Globus pallidus (tissue), 1 donor: ENCODE measurements at regions not wholly inside any gene's neighbourhood (a gene's known extent, or its start where the extent isn't known, plus 50 kb on each side); places are given as distances from the start of the nearest gene placed in this dataset.

Source experiments
- DNase-seq: peaks from one replicate; pipeline ENCODE4 v3.0.0-alpha.2; 2015; ENCODE audit warnings: low spot score

DNA sequence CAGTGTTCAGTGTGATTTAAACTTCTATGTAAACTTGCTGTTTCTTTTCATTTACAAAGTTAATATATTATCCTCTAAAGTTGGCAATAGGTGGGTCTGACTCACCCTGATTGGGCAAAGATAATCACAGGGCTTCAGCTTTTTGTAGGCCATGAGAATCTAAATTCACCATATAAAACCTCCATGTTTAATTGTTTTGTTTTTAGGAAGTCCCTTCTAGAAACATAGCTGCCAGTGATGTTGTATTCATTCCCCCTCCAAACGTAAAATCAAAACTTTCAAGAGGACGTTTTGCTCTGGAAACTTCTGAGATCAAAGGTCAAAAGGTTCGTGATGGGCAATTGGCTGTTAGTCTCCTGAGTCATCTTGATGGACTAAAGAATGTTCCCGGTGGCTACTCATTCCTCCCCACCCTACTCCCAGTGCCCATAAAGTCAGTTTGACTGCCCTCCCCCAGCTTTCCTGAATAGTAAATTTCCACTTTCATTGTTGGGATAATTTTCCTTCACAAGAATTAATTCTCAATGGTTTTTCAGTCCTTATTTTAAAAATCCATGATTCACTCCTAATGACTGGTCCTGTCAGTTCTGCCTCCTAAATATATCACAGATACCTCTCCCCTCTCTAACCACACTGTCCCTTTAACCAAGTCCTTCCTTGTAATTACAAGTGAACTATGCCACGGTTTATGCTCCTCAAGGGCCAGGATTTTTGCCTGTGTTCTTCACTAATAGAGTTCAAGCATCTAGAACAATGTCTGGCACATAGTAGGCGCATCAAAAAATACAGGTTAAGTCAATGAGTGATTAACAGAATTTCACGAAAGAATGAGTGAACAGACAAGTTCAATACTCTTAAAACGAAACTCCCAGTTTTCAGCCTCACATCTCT lies 164.4 kb upstream of the VRK2 start:
- DNase-seq, result peak; percentile 62

DNA sequence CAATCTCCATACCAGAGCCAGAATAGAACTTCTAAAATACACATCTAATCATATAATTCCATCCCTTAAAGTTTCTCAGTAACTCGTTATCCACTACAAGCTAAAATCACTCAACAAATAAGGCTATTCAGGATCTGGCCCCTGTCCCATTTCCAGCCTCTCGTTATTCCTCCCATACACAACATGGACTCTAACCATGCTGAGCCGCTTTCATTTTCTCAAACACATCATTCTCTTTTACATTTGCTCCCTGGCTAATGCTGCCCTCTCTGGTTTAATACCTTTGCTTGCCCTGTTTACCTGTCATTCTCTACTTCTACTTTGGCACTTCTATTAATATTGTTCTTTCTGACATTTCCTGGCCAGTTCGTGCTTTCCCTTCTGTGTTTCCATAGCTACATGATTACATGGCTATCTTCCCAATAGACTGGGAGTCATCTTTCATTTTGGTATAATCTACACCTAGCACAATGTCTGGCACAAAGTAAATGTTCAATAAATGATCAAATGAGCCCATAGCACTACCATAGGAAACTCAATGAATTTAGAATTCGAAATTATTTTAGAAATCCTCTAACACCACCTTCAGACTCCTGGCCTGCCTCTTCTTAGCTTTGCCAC lies 163.6 kb upstream of the VRK2 start:
- peak; percentile 73 for DNase-seq

GRCh38 chr2:57884281-57884680 lies 162.3 kb upstream of the VRK2 start:
- no peak for DNase-seq

- no peak for DNase-seq
These were observed 160.9 kb upstream of the VRK2 start for GRCh38 chr2:57885742-57886141.

GRCh38 chr2:57886161-57886786 lies 160.3 kb upstream of the VRK2 start:
- no peak for DNase-seq

GRCh38 chr2:57888463-57888862 lies 158.1 kb upstream of the VRK2 start:
- DNase-seq, result no peak

DNA sequence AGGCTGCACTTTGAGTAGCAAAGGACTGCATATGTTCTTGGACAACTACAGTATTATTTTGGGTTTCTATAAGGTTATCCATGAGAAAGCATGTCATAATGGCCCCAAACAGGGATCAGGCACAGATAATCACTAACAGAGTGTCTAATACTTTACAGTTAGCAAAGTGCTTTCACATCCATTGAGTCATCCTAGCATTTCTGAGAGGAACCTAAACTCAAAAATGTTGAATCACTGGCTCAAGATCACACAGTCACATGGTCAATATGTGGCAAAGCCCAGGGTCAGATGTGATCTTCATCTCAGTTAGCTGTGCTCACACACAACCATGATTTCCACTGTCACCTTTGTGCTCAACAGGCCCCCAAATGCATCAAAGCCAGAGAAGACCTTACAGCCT lies 156.1 kb upstream of the VRK2 start:
- no peak for DNase-seq

GRCh38 chr2:57891086-57891712 lies 155.4 kb upstream of the VRK2 start:
- no peak for DNase-seq

DNA sequence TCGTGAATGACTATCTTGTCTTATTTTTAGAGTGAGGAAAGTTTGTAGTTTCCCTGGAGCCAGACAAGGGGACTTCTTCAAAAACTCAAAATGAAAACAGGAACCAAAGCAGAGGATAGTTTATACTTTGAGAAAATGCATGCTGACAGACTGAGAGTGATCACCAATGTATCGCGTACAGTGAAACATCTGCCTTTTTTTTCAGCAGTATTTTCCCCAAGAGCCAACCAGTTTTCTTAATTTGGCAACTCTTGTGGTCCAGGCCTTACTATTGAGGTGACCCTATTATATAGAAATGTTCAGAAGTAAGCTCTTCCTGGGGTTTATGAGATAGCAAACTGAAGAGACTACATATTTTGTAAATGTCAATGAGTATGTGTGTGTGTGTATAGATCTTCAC lies 153.7 kb upstream of the VRK2 start:
- no peak for DNase-seq

DNA sequence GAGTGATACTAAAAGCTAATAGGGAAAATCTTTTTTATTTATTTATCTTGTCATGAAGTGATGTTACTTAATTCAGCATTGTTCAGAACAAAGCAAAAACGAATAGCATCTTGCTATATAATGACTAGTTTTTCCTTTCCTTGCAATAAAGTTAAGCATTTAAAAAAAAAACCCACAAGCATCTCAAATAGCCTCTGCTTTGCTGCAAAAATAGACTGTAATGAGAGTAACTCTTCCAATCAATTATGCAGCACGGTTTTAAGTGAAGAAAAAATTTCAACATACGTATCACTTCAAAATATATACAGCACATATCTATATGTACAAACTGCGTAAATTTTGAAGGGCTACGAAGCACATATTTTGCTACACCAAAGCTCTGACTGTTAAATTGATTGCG lies 153.3 kb upstream of the VRK2 start:
- no peak for DNase-seq

GRCh38 chr2:57893786-57894185 lies 152.8 kb upstream of the VRK2 start:
- no peak for DNase-seq

DNA sequence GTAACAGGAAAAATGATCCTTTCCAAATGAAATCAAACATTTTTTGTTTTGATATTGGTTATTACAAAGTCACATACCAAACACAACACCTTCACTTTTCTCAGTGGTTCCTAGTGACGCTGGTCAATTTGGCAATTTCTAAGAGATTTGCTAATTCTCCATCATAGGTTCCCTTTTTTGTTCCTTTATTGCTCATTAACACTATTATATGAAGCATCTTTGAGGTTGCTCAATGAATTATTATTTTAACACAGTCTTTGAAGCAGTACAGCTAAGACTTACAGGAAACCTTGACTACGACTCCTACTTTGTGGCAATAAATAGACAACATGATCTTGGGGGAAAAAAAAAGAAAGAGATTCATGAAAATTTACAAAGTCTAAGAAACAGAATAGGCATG lies 152.2 kb upstream of the VRK2 start:
- no peak for DNase-seq

- no peak for DNase-seq
These were observed 148.7 kb upstream of the VRK2 start for GRCh38 chr2:57897920-57898319.

DNA sequence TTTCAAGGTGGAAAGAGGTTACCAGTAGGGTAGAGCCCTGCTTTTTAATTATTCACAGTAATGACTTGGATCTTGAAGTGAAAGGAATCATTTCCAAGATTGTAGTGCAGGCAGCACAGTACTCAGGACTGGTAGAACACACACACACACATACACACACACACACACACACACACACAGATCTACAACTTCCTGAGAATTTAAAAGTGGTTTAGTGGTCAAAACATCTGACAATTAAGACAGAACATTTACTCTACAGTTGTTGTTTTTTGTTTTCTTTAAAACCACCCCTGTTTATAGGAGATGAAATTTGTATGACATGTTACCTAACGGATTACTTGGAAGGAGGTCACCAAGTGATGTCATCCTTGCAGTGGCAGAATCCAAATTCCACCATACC lies 146.7 kb upstream of the VRK2 start:
- no peak for DNase-seq

- DNase-seq, result no peak
These were observed 144.0 kb upstream of the VRK2 start for GRCh38 chr2:57902578-57902977.

DNA sequence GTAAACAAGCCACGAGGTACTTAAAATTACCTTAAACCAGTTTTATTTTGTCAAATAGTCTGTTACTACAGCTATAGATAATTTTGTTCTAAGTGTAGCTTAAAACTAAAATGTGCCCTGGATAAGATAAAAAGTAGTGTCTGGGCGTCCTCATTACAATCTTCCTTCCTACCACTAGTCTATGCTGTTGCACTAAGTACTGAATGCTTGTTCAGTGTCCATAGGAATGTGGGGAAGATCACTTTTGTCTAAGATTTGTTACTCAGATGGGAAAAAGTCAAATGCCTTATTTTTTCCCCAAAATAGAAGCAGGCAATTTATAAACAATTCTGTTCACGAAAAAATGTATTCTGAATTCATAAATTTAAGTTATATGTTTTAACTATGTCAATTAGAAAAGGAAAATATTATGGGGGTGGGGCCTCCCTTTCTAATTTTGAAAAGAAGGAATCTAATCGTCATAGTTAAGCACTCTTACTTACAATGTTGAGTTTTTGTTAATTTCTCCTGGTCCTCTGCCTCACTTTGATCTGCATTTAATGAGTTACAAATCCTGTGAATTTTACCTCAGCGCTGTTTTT lies 140.4 kb upstream of the VRK2 start:
- DNase-seq, result peak; percentile 83

GRCh38 chr2:57907411-57907810 lies 139.2 kb upstream of the VRK2 start:
- peak; percentile 92 for DNase-seq

- no peak for DNase-seq
These were observed 137.9 kb upstream of the VRK2 start for GRCh38 chr2:57908736-57909161.

GRCh38 chr2:57918126-57918525 lies 128.5 kb upstream of the VRK2 start:
- no peak for DNase-seq

DNA sequence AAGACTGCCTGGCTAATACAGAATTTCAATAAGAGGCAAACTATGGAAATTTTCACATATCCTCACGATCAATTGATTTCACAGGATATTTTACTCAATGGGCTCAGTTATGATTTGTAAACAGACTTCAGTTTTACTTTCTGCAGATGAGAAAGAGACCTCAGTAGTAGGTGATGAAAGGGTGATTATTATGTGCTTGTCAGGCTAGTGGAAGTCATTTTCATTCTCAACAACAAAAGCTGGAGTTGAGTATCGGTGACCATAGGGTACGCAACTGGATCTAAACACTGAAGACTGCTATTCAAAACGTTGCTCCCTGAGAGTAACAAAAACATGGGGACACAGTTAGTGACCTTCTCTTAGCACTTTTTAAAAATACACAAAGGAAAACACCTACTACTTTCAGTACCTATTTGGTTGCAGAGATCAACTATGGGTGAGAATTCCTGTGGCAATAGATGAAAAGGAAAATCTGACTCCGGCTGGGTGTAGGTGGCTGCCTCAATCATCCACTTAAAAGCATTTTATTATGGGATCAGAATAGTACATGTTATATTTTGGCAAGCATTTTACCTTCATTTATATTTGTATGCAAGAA lies 126.2 kb upstream of the VRK2 start:
- no peak for DNase-seq

- DNase-seq, result no peak
These were observed 111.9 kb upstream of the VRK2 start for GRCh38 chr2:57934659-57935058.

DNA sequence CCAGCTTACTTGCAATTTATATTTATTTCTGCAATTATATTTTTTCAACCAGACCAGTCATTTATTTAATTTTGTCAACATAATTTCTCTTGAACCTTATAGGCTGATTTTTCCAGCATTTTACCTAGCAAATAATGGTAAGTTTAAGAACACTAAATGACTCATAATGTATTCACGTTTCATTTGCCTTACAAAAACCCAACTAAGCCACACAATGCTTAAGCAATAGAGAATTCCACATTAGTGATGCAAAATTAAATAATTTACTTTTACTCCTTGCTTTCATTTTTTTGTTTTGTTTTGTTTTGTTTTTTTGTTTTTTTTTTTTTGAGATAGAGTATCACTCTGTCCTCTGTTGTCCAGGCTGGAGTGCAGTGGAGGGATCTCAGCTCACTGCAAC lies 110.4 kb upstream of the VRK2 start:
- DNase-seq, result no peak
